ENCODE measurements at regions not wholly inside any gene's neighbourhood (a gene's known extent, or its start where the extent isn't known, plus 50 kb on each side); places are given as distances from the start of the nearest gene placed in this dataset.
A peak's percentile ranks its signal among the peaks of the same experiment; 100 is the strongest.

- WGBS, result 58% methylated on average over 2 of the region's 2 CpGs
Measured at GRCh38 chr11:122512688-122513087, 142.8 kb upstream of the UBASH3B start.

GRCh38 chr11:122509899-122510298 is 145.6 kb upstream of the UBASH3B start:
- no peak overlapping the region for H3K4me3 ChIP-seq (ENCODE audit: low read depth, low read length)
- no peak for DNase-seq (ENCODE audit: extremely low spot score)
- no peaks in the 10 kb centered on the region for H3K4me1 ChIP-seq (ENCODE audit: insufficient read depth)
- no peak overlapping the region for H3K27ac ChIP-seq (ENCODE audit: low read depth)
- 96% methylated on average over 15 of the region's 15 CpGs for WGBS
- no peaks in the 10 kb centered on the region for H3K36me3 ChIP-seq (ENCODE audit: insufficient read depth)

More at GRCh38 chr11:122512688-122513087, 142.8 kb upstream of the UBASH3B start:
- H3K36me3 ChIP-seq (ENCODE audit: insufficient read depth), result no peaks in the 10 kb centered on the region
- no peak overlapping the region for H3K4me3 ChIP-seq (ENCODE audit: low read depth, low read length)
- H3K27ac ChIP-seq (ENCODE audit: low read depth), result no peak overlapping the region
- DNase-seq (ENCODE audit: extremely low spot score), result no peak
- H3K4me1 ChIP-seq (ENCODE audit: insufficient read depth), result no peaks in the 10 kb centered on the region

GRCh38 chr11:122509091-122509490 is 146.4 kb upstream of the UBASH3B start:
- no peaks in the 10 kb centered on the region for H3K36me3 ChIP-seq (ENCODE audit: insufficient read depth)
- WGBS, result 92% methylated on average over 4 of the region's 4 CpGs
- H3K4me3 ChIP-seq (ENCODE audit: low read depth, low read length), result no peak overlapping the region
- no peaks in the 10 kb centered on the region for H3K4me1 ChIP-seq (ENCODE audit: insufficient read depth)
- DNase-seq (ENCODE audit: extremely low spot score), result no peak
- no peak overlapping the region for H3K27ac ChIP-seq (ENCODE audit: low read depth)

- DNase-seq (ENCODE audit: extremely low spot score), result peak; percentile 78
Measured at GRCh38 chr11:122505304-122506006, 150.1 kb upstream of the UBASH3B start.

GRCh38 chr11:122494221-122494620 is 161.3 kb upstream of the UBASH3B start:
- Histone ChIP-seq H3K4me3 (ENCODE audit: low read depth, low read length) (no peak overlapping the region), H3K27ac (ENCODE audit: low read depth) (no peak overlapping the region), H3K4me1 (ENCODE audit: insufficient read depth) (no peaks in the 10 kb centered on the region), H3K36me3 (ENCODE audit: insufficient read depth) (no peaks in the 10 kb centered on the region)
- no peak for DNase-seq (ENCODE audit: extremely low spot score)
- WGBS, result 73% methylated on average over 2 of the region's 2 CpGs

More at GRCh38 chr11:122505304-122506006, 150.1 kb upstream of the UBASH3B start:
- H3K36me3 ChIP-seq (ENCODE audit: insufficient read depth), result no peaks in the 10 kb centered on the region
- 35% methylated on average over 8 of the region's 8 CpGs for WGBS
- H3K4me1 ChIP-seq (ENCODE audit: insufficient read depth), result no peaks in the 10 kb centered on the region
- H3K27ac ChIP-seq (ENCODE audit: low read depth), result no peak overlapping the region
- H3K4me3 ChIP-seq (ENCODE audit: low read depth, low read length), result no peak overlapping the region

- no peak for DNase-seq (ENCODE audit: extremely low spot score)
- H3K36me3 ChIP-seq (ENCODE audit: insufficient read depth), result no peaks in the 10 kb centered on the region
- no peaks in the 10 kb centered on the region for H3K4me1 ChIP-seq (ENCODE audit: insufficient read depth)
- H3K4me3 ChIP-seq (ENCODE audit: low read depth, low read length), result no peak overlapping the region
- 29% methylated on average over 3 of the region's 3 CpGs for WGBS
- no peak overlapping the region for H3K27ac ChIP-seq (ENCODE audit: low read depth)
Measured at GRCh38 chr11:122491509-122491908, 164.0 kb upstream of the UBASH3B start.

GRCh38 chr11:122488892-122489706 is 166.4 kb upstream of the UBASH3B start:
- no peak for DNase-seq (ENCODE audit: extremely low spot score)
- Histone ChIP-seq H3K4me1 (ENCODE audit: insufficient read depth) (no peaks in the 10 kb centered on the region), H3K36me3 (ENCODE audit: insufficient read depth) (no peaks in the 10 kb centered on the region), H3K4me3 (ENCODE audit: low read depth, low read length) (no peak overlapping the region), H3K27ac (ENCODE audit: low read depth) (no peak overlapping the region)
- WGBS, result 68% methylated on average over 8 of the region's 8 CpGs

GRCh38 chr11:122487669-122488068 is 167.9 kb upstream of the UBASH3B start:
- no peak overlapping the region for H3K27ac ChIP-seq (ENCODE audit: low read depth)
- no peak overlapping the region for H3K4me3 ChIP-seq (ENCODE audit: low read depth, low read length)
- H3K4me1 ChIP-seq (ENCODE audit: insufficient read depth), result no peaks in the 10 kb centered on the region
- 95% methylated on average over 3 of the region's 3 CpGs for WGBS
- DNase-seq (ENCODE audit: extremely low spot score), result no peak
- no peaks in the 10 kb centered on the region for H3K36me3 ChIP-seq (ENCODE audit: insufficient read depth)

GRCh38 chr11:122486793-122487495 is 168.6 kb upstream of the UBASH3B start:
- H3K4me3 ChIP-seq (ENCODE audit: low read depth, low read length), result no peak overlapping the region
- H3K4me1 ChIP-seq (ENCODE audit: insufficient read depth), result no peaks in the 10 kb centered on the region
- H3K27ac ChIP-seq (ENCODE audit: low read depth), result no peak overlapping the region
- H3K36me3 ChIP-seq (ENCODE audit: insufficient read depth), result no peaks in the 10 kb centered on the region
- no peak for DNase-seq (ENCODE audit: extremely low spot score)
- 83% methylated on average over 5 of the region's 5 CpGs for WGBS

- H3K4me3 ChIP-seq (ENCODE audit: low read depth, low read length), result no peak overlapping the region
- H3K36me3 ChIP-seq (ENCODE audit: insufficient read depth), result no peaks in the 10 kb centered on the region
- H3K27ac ChIP-seq (ENCODE audit: low read depth), result no peak overlapping the region
- H3K4me1 ChIP-seq (ENCODE audit: insufficient read depth), result no peaks in the 10 kb centered on the region
- DNase-seq (ENCODE audit: extremely low spot score), result no peak
- WGBS, result 46% methylated on average over 2 of the region's 2 CpGs
Measured at GRCh38 chr11:122478986-122479385, 176.5 kb upstream of the UBASH3B start.

GRCh38 chr11:122468965-122469364 is 186.6 kb upstream of the UBASH3B start:
- H3K27ac ChIP-seq (ENCODE audit: low read depth), result no peak overlapping the region
- DNase-seq (ENCODE audit: extremely low spot score), result no peak
- WGBS, result 62% methylated on average over 2 of the region's 2 CpGs
- no peaks in the 10 kb centered on the region for H3K4me1 ChIP-seq (ENCODE audit: insufficient read depth)
- no peaks in the 10 kb centered on the region for H3K36me3 ChIP-seq (ENCODE audit: insufficient read depth)
- H3K4me3 ChIP-seq (ENCODE audit: low read depth, low read length), result no peak overlapping the region

- no peak for DNase-seq (ENCODE audit: extremely low spot score)
- no peaks in the 10 kb centered on the region for H3K4me1 ChIP-seq (ENCODE audit: insufficient read depth)
- H3K27ac ChIP-seq (ENCODE audit: low read depth), result no peak overlapping the region
- H3K4me3 ChIP-seq (ENCODE audit: low read depth, low read length), result no peak overlapping the region
- H3K36me3 ChIP-seq (ENCODE audit: insufficient read depth), result no peaks in the 10 kb centered on the region
Measured at GRCh38 chr11:122463530-122463929, 192.0 kb upstream of the UBASH3B start.

- DNase-seq (ENCODE audit: extremely low spot score), result no peak
- no peak overlapping the region for H3K4me3 ChIP-seq (ENCODE audit: low read depth, low read length)
- H3K36me3 ChIP-seq (ENCODE audit: insufficient read depth), result no peaks in the 10 kb centered on the region
- 97% methylated on average over 3 of the region's 3 CpGs for WGBS
- H3K27ac ChIP-seq (ENCODE audit: low read depth), result no peak overlapping the region
- H3K4me1 ChIP-seq (ENCODE audit: insufficient read depth), result no peaks in the 10 kb centered on the region
Measured at GRCh38 chr11:122459064-122459463, 196.5 kb upstream of the UBASH3B start.

GRCh38 chr11:122453586-122453985 is 201.9 kb upstream of the UBASH3B start:
- no peak for DNase-seq (ENCODE audit: extremely low spot score)
- H3K4me3 ChIP-seq (ENCODE audit: low read depth, low read length), result no peak overlapping the region
- WGBS, result 71% methylated on average over 2 of the region's 2 CpGs
- H3K27ac ChIP-seq (ENCODE audit: low read depth), result no peak overlapping the region
- no peaks in the 10 kb centered on the region for H3K4me1 ChIP-seq (ENCODE audit: insufficient read depth)
- H3K36me3 ChIP-seq (ENCODE audit: insufficient read depth), result no peaks in the 10 kb centered on the region

Data from urinary bladder (tissue), 3 donors.